ENCODE measurements at regions not wholly inside any gene's neighbourhood (a gene's known extent, or its start where the extent isn't known, plus 50 kb on each side); places are given as distances from the start of the nearest gene placed in this dataset.
"Not testable (repeated sequence)": the region's sequence is repeated elsewhere in the genome, so short reads cannot be mapped to it uniquely, and the experiment has no call there.

GRCh38 chr6:26835707-26836106 lies 176.2 kb upstream of the ZNF322 start:
- DNase-seq (ENCODE audit: low read depth); H3K4me3 ChIP-seq (ENCODE audit: low read depth, low read length): not testable (repeated sequence)

GRCh38 chr6:26836657-26837056 lies 177.1 kb upstream of the ZNF322 start:
- not testable (repeated sequence) for DNase-seq (ENCODE audit: low read depth); H3K4me3 ChIP-seq (ENCODE audit: low read depth, low read length)

- not testable (repeated sequence) for DNase-seq (ENCODE audit: low read depth); H3K4me3 ChIP-seq (ENCODE audit: low read depth, low read length)
Measured at GRCh38 chr6:26844823-26845222, 185.3 kb upstream of the ZNF322 start.

- H3K4me3 ChIP-seq (ENCODE audit: low read depth, low read length); DNase-seq (ENCODE audit: low read depth): not testable (repeated sequence)
Measured at GRCh38 chr6:26857289-26857688, 197.7 kb upstream of the ZNF322 start.

- H3K4me3 ChIP-seq (ENCODE audit: low read depth, low read length); DNase-seq (ENCODE audit: low read depth): not testable (repeated sequence)
Measured at GRCh38 chr6:26859067-26859770, 199.7 kb upstream of the ZNF322 start.

- not testable (repeated sequence) for DNase-seq (ENCODE audit: low read depth); H3K4me3 ChIP-seq (ENCODE audit: low read depth, low read length)
Measured at GRCh38 chr6:26859771-26860163, 200.2 kb upstream of the ZNF322 start.

- not testable (repeated sequence) for DNase-seq (ENCODE audit: low read depth); H3K4me3 ChIP-seq (ENCODE audit: low read depth, low read length)
Measured at GRCh38 chr6:26861913-26862312, 202.4 kb upstream of the ZNF322 start.

GRCh38 chr6:26863641-26864040 lies 204.1 kb upstream of the ZNF322 start:
- not testable (repeated sequence) for DNase-seq (ENCODE audit: low read depth); H3K4me3 ChIP-seq (ENCODE audit: low read depth, low read length)

- not testable (repeated sequence) for DNase-seq (ENCODE audit: low read depth); H3K4me3 ChIP-seq (ENCODE audit: low read depth, low read length)
Measured at GRCh38 chr6:26898785-26899184, 239.2 kb upstream of the ZNF322 start.

- DNase-seq (ENCODE audit: low read depth), result not testable (repeated sequence)
Measured at GRCh38 chr6:26924206-26924605, 264.7 kb upstream of the ZNF322 start.

GRCh38 chr6:26928190-26928589 lies 268.6 kb upstream of the ZNF322 start:
- not testable (repeated sequence) for H3K4me3 ChIP-seq (ENCODE audit: low read depth, low read length)

More at GRCh38 chr6:26924206-26924605, 264.7 kb upstream of the ZNF322 start:
- H3K4me3 ChIP-seq (ENCODE audit: low read depth, low read length), result not testable (repeated sequence)

GRCh38 chr6:26937258-26937657 lies 277.7 kb upstream of the ZNF322 start:
- DNase-seq (ENCODE audit: low read depth); H3K4me3 ChIP-seq (ENCODE audit: low read depth, low read length): not testable (repeated sequence)

More at GRCh38 chr6:26928190-26928589, 268.6 kb upstream of the ZNF322 start:
- not testable (repeated sequence) for DNase-seq (ENCODE audit: low read depth)

- H3K4me3 ChIP-seq (ENCODE audit: low read depth, low read length); DNase-seq (ENCODE audit: low read depth): not testable (repeated sequence)
Measured at GRCh38 chr6:26951211-26951610, 291.7 kb upstream of the ZNF322 start.

- peak overlapping the region; percentile 62 for H3K4me3 ChIP-seq (ENCODE audit: low read depth, low read length)
- peak; percentile 91 for DNase-seq (ENCODE audit: low read depth)
Measured at GRCh38 chr6:26956078-26956600, 291.4 kb upstream of the PRSS16 start.

GRCh38 chr6:26956601-26957184 lies 290.8 kb upstream of the PRSS16 start:
- H3K4me3 ChIP-seq (ENCODE audit: low read depth, low read length), result peak overlapping the region; percentile 66
- DNase-seq (ENCODE audit: low read depth), result peak; percentile 91
- TF ChIP-seq POLR2A (IDR thresholded peaks at IDR 0.05; ENCODE audit: extremely low read depth, insufficient read length), result peak; percentile 40

- peak; percentile 33 for DNase-seq (ENCODE audit: low read depth)
- peak overlapping the region; percentile 66 for H3K4me3 ChIP-seq (ENCODE audit: low read depth, low read length)
Measured at GRCh38 chr6:26957399-26958127, 289.9 kb upstream of the PRSS16 start.

- not testable (repeated sequence) for DNase-seq (ENCODE audit: low read depth); H3K4me3 ChIP-seq (ENCODE audit: low read depth, low read length)
Measured at GRCh38 chr6:26961236-26961635, 286.3 kb upstream of the PRSS16 start.

Data from NB4 (cell line).